GM12878 (cell line): ENCODE measurements at regions not wholly inside any gene's neighbourhood (a gene's known extent, or its start where the extent isn't known, plus 50 kb on each side); places are given as distances from the start of the nearest gene placed in this dataset.

ENCODE experiments used
- ATAC-seq: fragments of 200-7000 bp; cut with Tn5 transposase; 3 replicates; pipeline ENCODE4 v1.9.1; 2020; ENCODE audit warnings: mild to moderate bottlenecking, moderate library complexity
- BruUV-seq: library from RNA; stranded (reverse); fragments of 400-500 nt; replicated peaks from 2 replicates; lab custom pipeline; 2021; lab: Mats Ljungman, UMichigan
- CTCF ChIA-PET: fragments of 300-600 bp; sonication (Branson Sonifier 250); formaldehyde crosslinking; extraction: SDS; loops from one replicate; lab custom pipeline; 2021; ENCODE audit warnings: inconsistent platforms; lab: Yijun Ruan, JAX
- POLR2A ChIA-PET: fragments of 350-600 bp; formaldehyde crosslinking; extraction: SDS; loops from one replicate; lab custom pipeline; 2021; ENCODE audit warnings: inconsistent platforms; lab: Charles Lee
- RAD21 ChIA-PET: fragments of 300-600 bp; sonication (Branson Sonifier 250); formaldehyde crosslinking; loops from one replicate; lab custom pipeline; 2023; ENCODE audit warnings: antibody characterized with exemption; ENCODE audit not compliant: unreplicated experiment; lab: Charles Lee
- SMC1A ChIA-PET: fragments of 300-600 bp; sonication (Branson Sonifier 250); formaldehyde crosslinking; loops from one replicate; lab custom pipeline; 2023; ENCODE audit not compliant: unreplicated experiment, uncharacterized antibody; lab: Charles Lee
- DNase-seq: peaks from one replicate; pipeline ENCODE4 v3.0.0-alpha.2; 2011; ENCODE audit warnings: low read depth, low spot score
- FAIRE-seq: peaks from 3 replicates; lab custom pipeline; 2011; peaks lifted over from hg19 to GRCh38; lab: Jason Lieb, UNC
- H2AFZ ChIP-seq: 2 replicates; pipeline ENCODE4 v1.6.0; 2011; ENCODE audit warnings: low read depth, low read length, control low read depth; ENCODE audit not compliant: control insufficient read depth
- H3K27ac ChIP-seq: 2 replicates; pipeline ENCODE4 v1.5.1; 2011; ENCODE audit warnings: control low read depth; ENCODE audit not compliant: control insufficient read depth, insufficient read depth
- H3K27me3 ChIP-seq, 2 experiments: replicated peaks in 1 of 2; 2 replicates each; pipeline versions ENCODE4 v1.6.0 to v1.6.1; 2011; ENCODE audit warnings: low read length in 1 of 2; ENCODE audit not compliant: control insufficient read depth in 2 of 2, insufficient read depth in 2 of 2
- H3K36me3 ChIP-seq, 2 experiments: 2 replicates each; pipeline ENCODE4 v1.5.1; 2011; ENCODE audit warnings: low read length in 1 of 2; ENCODE audit not compliant: control insufficient read depth in 2 of 2, insufficient read depth in 2 of 2
- H3K4me1 ChIP-seq: 2 replicates; pipeline ENCODE4 v1.6.1; 2011; ENCODE audit warnings: mild to moderate bottlenecking, low read length, moderate library complexity, mixed read lengths; ENCODE audit not compliant: control insufficient read depth, insufficient read depth
- H3K4me2 ChIP-seq: 2 replicates; pipeline ENCODE4 v1.6.0; 2011; ENCODE audit warnings: control low read depth; ENCODE audit not compliant: control insufficient read depth, insufficient read depth
- H3K4me3 ChIP-seq: fragments of 200-600 bp; sonication (generic); 2 replicates; pipeline ENCODE4 v1.5.1; 2016
- H3K79me2 ChIP-seq: 2 replicates; pipeline ENCODE4 v1.6.0; 2011; ENCODE audit warnings: low read length; ENCODE audit not compliant: control insufficient read depth, insufficient read depth
- H3K9ac ChIP-seq: 2 replicates; pipeline ENCODE4 v1.8.0; 2011; ENCODE audit warnings: low read length, control low read depth, mixed read lengths; ENCODE audit not compliant: control insufficient read depth, insufficient read depth
- H3K9me3 ChIP-seq: replicated peaks from 3 replicates; pipeline ENCODE4 v1.5.1; 2011; ENCODE audit warnings: mild to moderate bottlenecking, low read length; ENCODE audit not compliant: control insufficient read depth, insufficient read depth
- H4K20me1 ChIP-seq: 2 replicates; pipeline ENCODE4 v1.6.0; 2011; ENCODE audit not compliant: control insufficient read depth, insufficient read depth
- KAT2A ChIP-seq: conservative IDR thresholded peaks from 2 replicates; pipeline ENCODE4 v1.6.1; 2011; ENCODE audit warnings: low read depth, low read length; ENCODE audit not compliant: control insufficient read depth
- KLF5 ChIP-seq: fragments of 450-650 bp; IDR thresholded peaks from 2 replicates; pipeline ENCODE4 v1.6.1; 2014; ENCODE audit warnings: mild to moderate bottlenecking; ENCODE audit not compliant: partially characterized antibody
- REST ChIP-seq: IDR thresholded peaks from 2 replicates; pipeline ENCODE4 v1.6.1; 2012; ENCODE audit warnings: mild to moderate bottlenecking, low read depth, low read length
- RUNX3 ChIP-seq: IDR thresholded peaks from 2 replicates; pipeline ENCODE4 v1.6.1; 2012; ENCODE audit warnings: low read length, inconsistent platforms
- TBL1XR1 ChIP-seq: IDR thresholded peaks from 2 replicates; pipeline ENCODE4 v1.6.1; 2012; ENCODE audit warnings: low read depth, low read length, improper control_type of control experiment
- YBX1 ChIP-seq: fragments of 450-650 bp; IDR thresholded peaks from 2 replicates; pipeline ENCODE4 v1.6.1; 2016; ENCODE audit warnings: antibody characterized with exemption
- ZBTB11 ChIP-seq: fragments of 450-650 bp; formaldehyde crosslinking; IDR thresholded peaks from 2 replicates; pipeline ENCODE4 v1.5.0; 2022; ENCODE audit warnings: mild to moderate bottlenecking, missing genetic modification characterization
- ZNF622 ChIP-seq: fragments of 450-650 bp; IDR thresholded peaks from 2 replicates; pipeline ENCODE4 v1.6.1; 2017; ENCODE audit warnings: mild to moderate bottlenecking, inconsistent platforms
- WGBS: methylation state at CpG from one replicate; pipeline ENCODE4 v1.1.6; 2016; ENCODE audit warnings: low lambda C conversion rate; ENCODE audit not compliant: insufficient replicate concordance, insufficient coverage; ENCODE audit errors: missing lambda C conversion rate; 5-methylcytosine and 5-hydroxymethylcytosine counted together
- in situ Hi-C: fragments of 300-500 bp; cut with MboI; formaldehyde crosslinking; loops from 9 replicates; pipeline ENCODE4 v1.14.3; 2018; ENCODE audit warnings: mixed read lengths
- intact Hi-C: fragments of 100-400 bp; cut with micrococcal nuclease; formaldehyde crosslinking; loops from one replicate; pipeline ENCODE4 v1.14.2; 2022; ENCODE audit not compliant: unreplicated experiment

- ATAC-seq (no peak), DNase-seq (no peak), FAIRE-seq (no peak)
- ChIA-PET RAD21 (no interaction called here), CTCF (no interaction called here), POLR2A (no interaction called here), SMC1A (no interaction called here)
- TF ChIP-seq KLF5 = no peak
- no peak for TF ChIP-seq ZBTB11
- no peak for TF ChIP-seq YBX1
- TF ChIP-seq REST = no peak
- no peak for TF ChIP-seq RUNX3
- no peak for TF ChIP-seq ZNF622
- no peak for TF ChIP-seq TBL1XR1
- TF ChIP-seq KAT2A = no peak
- Histone ChIP-seq H4K20me1 (no peaks in the 10 kb centered on the region), H3K9me3 (no peaks in the 10 kb centered on the region), H3K27me3 (peaks cover 0 to 12% of the 10 kb centered on the region in 2 experiments; a peak in 2 of 4 replicates), H3K36me3 (no peaks in the 10 kb centered on the region), H3K4me1 (no peaks in the 10 kb centered on the region), H3K27ac (no peak overlapping the region), H3K9ac (no peak overlapping the region), H2AFZ (no peak overlapping the region), H3K79me2 (no peaks in the 10 kb centered on the region), H3K4me2 (peak overlapping the region; percentile 24), H3K4me3 (peak overlapping the region; percentile 36; the same call in 1 of the 2 replicates)
- no TSS peak for BruUV-seq
- 7% methylated on average over 33 of the region's 33 CpGs for WGBS
- intact Hi-C loops = no loop called here
- in situ Hi-C loops = no loop called here
Measured at GRCh38 chr13:99894840-99895443, 76.6 kb downstream of the ZIC5 start.
